Suprapubic skin (tissue), 3 donors: ENCODE measurements at regions not wholly inside any gene's neighbourhood (a gene's known extent, or its start where the extent isn't known, plus 50 kb on each side); places are given as distances from the start of the nearest gene placed in this dataset.

Source experiments
- CTCF ChIP-seq, 2 donors: fragments of 200-600 bp in 1 of 2; fragments of 450-650 bp in 1 of 2; sonication (generic) in 1 of 2; IDR thresholded peaks; one replicate each; pipeline ENCODE4 v1.5.1; 2016 to 2019; ENCODE audit warnings: antibody characterized with exemption in 2 of 2, mild to moderate bottlenecking in 1 of 2, moderate library complexity in 1 of 2
- POLR2AphosphoS5 ChIP-seq, 3 donors: sonication (generic); formaldehyde crosslinking; IDR thresholded peaks; one replicate each; pipeline ENCODE4 v1.6.1; 2017; ENCODE audit warnings: antibody characterized with exemption in 3 of 3

GRCh38 chr17:54678158-54678557 lies 222.5 kb upstream of the TOM1L1 start:
- TF ChIP-seq CTCF (IDR thresholded peaks at IDR 0.05) (no peak), POLR2AphosphoS5 (IDR thresholded peaks at IDR 0.05) (no peak)
